ENCODE measurements at regions not wholly inside any gene's neighbourhood (a gene's known extent, or its start where the extent isn't known, plus 50 kb on each side); places are given as distances from the start of the nearest gene placed in this dataset.

DNA sequence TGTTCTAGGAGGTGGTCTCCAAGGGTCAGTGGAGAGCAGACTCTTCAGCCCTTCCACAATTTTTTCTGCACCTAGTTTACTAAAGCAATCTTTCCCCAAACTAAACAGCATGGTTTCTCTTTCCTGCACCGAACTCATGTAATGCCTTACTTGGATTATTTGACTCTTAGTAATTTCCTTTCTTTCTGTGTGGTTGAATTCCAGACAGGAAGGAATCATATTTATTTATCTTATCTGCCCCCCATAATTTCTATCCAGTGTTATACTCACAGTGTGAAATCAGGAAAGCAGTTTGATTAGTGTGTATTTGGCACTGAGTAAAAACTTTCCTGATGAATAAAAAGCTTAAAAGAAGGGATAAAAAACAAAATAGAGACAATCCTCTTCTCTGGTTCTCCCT lies 140.3 kb upstream of the STMND1 start:
- TF ChIP-seq POLR2AphosphoS5 (IDR thresholded peaks at IDR 0.05) (no peak), CTCF (IDR thresholded peaks at IDR 0.05) (no peak), POLR2A (IDR thresholded peaks at IDR 0.05) (no peak)
